HL-60 (cell line): ENCODE measurements at regions not wholly inside any gene's neighbourhood (a gene's known extent, or its start where the extent isn't known, plus 50 kb on each side); places are given as distances from the start of the nearest gene placed in this dataset.

Experiments used
- POLR2AphosphoS5 ChIP-seq: IDR thresholded peaks from 2 replicates; pipeline ENCODE4 v1.6.1; 2012; ENCODE audit warnings: low read depth
- TF ChIP-seq, protein P1 (sequence below): IDR thresholded peaks from one replicate; pipeline ENCODE4 v1.5.1; 2011; ENCODE audit warnings: low read length, control low read depth, inconsistent platforms; ENCODE audit not compliant: insufficient read depth

DNA sequence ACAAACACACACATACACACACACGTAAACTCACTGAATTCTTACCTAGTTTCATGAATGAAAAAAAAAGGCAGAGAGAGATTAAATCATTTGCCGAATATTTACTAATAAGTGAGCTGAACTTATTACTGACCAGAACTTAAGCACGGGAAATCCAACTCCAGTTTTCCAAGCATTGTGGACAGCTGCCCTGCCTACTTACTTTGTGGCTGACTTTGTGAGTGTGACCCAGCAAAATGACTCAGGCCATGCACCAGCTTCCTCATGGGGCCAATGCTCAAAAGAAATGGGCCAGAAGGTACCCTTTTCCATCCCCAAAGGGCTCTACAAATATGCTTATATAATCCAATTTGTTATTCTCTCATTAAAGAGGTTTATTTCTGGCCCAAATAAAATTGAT, 87.4 kb upstream of the RHOBTB1 start:
- TF ChIP-seq, protein P1, sequence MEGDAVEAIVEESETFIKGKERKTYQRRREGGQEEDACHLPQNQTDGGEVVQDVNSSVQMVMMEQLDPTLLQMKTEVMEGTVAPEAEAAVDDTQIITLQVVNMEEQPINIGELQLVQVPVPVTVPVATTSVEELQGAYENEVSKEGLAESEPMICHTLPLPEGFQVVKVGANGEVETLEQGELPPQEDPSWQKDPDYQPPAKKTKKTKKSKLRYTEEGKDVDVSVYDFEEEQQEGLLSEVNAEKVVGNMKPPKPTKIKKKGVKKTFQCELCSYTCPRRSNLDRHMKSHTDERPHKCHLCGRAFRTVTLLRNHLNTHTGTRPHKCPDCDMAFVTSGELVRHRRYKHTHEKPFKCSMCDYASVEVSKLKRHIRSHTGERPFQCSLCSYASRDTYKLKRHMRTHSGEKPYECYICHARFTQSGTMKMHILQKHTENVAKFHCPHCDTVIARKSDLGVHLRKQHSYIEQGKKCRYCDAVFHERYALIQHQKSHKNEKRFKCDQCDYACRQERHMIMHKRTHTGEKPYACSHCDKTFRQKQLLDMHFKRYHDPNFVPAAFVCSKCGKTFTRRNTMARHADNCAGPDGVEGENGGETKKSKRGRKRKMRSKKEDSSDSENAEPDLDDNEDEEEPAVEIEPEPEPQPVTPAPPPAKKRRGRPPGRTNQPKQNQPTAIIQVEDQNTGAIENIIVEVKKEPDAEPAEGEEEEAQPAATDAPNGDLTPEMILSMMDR: no peak
- no peak for TF ChIP-seq POLR2AphosphoS5
